ENCODE measurements at regions not wholly inside any gene's neighbourhood (a gene's known extent, or its start where the extent isn't known, plus 50 kb on each side); places are given as distances from the start of the nearest gene placed in this dataset.
"Not testable (repeated sequence)": the region's sequence is repeated elsewhere in the genome, so short reads cannot be mapped to it uniquely, and the experiment has no call there.

GRCh38 chr5:100706776-100707175 lies 171.6 kb downstream of the FAM174A start:
- H3K9me3 ChIP-seq (replicated peaks; ENCODE audit: low read length): no peaks in the 10 kb centered on the region
- H3K4me3 ChIP-seq (ENCODE audit: low read length): no peak overlapping the region
- no peaks in the 10 kb centered on the region for H3K36me3 ChIP-seq (ENCODE audit: insufficient read depth, low read length)
- no peaks in the 10 kb centered on the region for H3K4me1 ChIP-seq (ENCODE audit: control insufficient read depth, insufficient read depth, low read length)
- H3K9ac ChIP-seq (ENCODE audit: low read depth, low read length): no peak overlapping the region
- H3K27me3 ChIP-seq (ENCODE audit: control insufficient read depth, insufficient read depth, low read length): no peaks in the 10 kb centered on the region
- H3K4me2 ChIP-seq (ENCODE audit: low read length): no peak overlapping the region

GRCh38 chr5:100708645-100709171 lies 173.5 kb downstream of the FAM174A start:
- no peaks in the 10 kb centered on the region for H3K36me3 ChIP-seq (ENCODE audit: insufficient read depth, low read length)
- no peaks in the 10 kb centered on the region for H3K9me3 ChIP-seq (replicated peaks; ENCODE audit: low read length)
- no peak overlapping the region for H3K4me3 ChIP-seq (ENCODE audit: low read length)
- H3K9ac ChIP-seq (ENCODE audit: low read depth, low read length): no peak overlapping the region
- no peak overlapping the region for H3K4me2 ChIP-seq (ENCODE audit: low read length)
- H3K27me3 ChIP-seq (ENCODE audit: control insufficient read depth, insufficient read depth, low read length): no peaks in the 10 kb centered on the region
- no peaks in the 10 kb centered on the region for H3K4me1 ChIP-seq (ENCODE audit: control insufficient read depth, insufficient read depth, low read length)

DNA sequence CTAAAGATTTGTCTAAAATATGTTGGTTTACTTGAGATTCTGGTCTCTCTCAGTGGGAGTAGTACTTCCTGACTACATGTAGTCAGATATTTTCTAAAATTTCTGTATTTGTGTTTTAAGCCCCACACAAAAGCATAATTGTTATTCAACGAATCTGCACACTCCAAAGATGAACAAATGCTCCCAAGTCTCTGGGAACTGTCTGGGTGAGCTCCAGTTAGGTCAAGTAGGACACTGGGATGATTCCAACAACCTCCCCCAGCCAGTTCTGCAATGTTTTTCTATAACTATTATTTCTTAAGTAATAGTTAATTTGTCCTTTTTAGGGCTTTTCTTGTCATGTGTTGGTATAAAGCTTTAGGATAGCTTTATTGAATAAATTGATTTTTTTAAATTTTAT lies 174.6 kb downstream of the FAM174A start:
- no peaks in the 10 kb centered on the region for H3K9me3 ChIP-seq (replicated peaks; ENCODE audit: low read length)
- no peak overlapping the region for H3K9ac ChIP-seq (ENCODE audit: low read depth, low read length)
- no peaks in the 10 kb centered on the region for H3K36me3 ChIP-seq (ENCODE audit: insufficient read depth, low read length)
- no peak overlapping the region for H3K4me3 ChIP-seq (ENCODE audit: low read length)
- H3K27me3 ChIP-seq (ENCODE audit: control insufficient read depth, insufficient read depth, low read length): no peaks in the 10 kb centered on the region
- no peaks in the 10 kb centered on the region for H3K4me1 ChIP-seq (ENCODE audit: control insufficient read depth, insufficient read depth, low read length)
- H3K4me2 ChIP-seq (ENCODE audit: low read length): no peak overlapping the region

DNA sequence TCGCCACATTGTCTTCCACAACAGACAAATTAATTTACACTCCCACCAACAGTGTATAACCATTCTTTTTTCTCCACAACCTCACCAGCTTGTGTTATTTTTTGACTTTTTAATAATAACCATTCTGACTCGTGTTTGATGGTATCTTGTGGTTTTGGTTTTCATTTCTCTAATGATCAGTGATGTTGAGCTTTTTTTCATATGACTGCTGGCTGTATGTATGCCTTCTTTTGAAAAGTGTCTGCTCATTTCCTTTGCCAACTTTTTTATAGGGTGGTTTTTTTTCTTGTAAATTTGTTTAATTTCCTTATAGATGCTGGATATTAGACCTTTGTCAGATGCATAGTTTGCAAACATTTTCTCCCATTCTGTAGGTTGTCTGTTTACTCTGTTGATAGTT lies 179.6 kb downstream of the FAM174A start:
- not testable (repeated sequence) for H3K9me3 ChIP-seq (replicated peaks; ENCODE audit: low read length); H3K9ac ChIP-seq (ENCODE audit: low read depth, low read length); H3K4me3 ChIP-seq (ENCODE audit: low read length); H3K36me3 ChIP-seq (ENCODE audit: insufficient read depth, low read length); H3K27me3 ChIP-seq (ENCODE audit: control insufficient read depth, insufficient read depth, low read length); H3K4me1 ChIP-seq (ENCODE audit: control insufficient read depth, insufficient read depth, low read length); H3K4me2 ChIP-seq (ENCODE audit: low read length)

- Histone ChIP-seq H3K4me3 (ENCODE audit: low read length) (no peak overlapping the region), H3K4me1 (ENCODE audit: control insufficient read depth, insufficient read depth, low read length) (no peaks in the 10 kb centered on the region), H3K9me3 (replicated peaks; ENCODE audit: low read length) (no peaks in the 10 kb centered on the region), H3K27me3 (ENCODE audit: control insufficient read depth, insufficient read depth, low read length) (no peaks in the 10 kb centered on the region), H3K4me2 (ENCODE audit: low read length) (no peak overlapping the region), H3K9ac (ENCODE audit: low read depth, low read length) (no peak overlapping the region), H3K36me3 (ENCODE audit: insufficient read depth, low read length) (no peaks in the 10 kb centered on the region)
Measured at GRCh38 chr5:100722657-100723056, 180.4 kb downstream of the ST8SIA4 start.

DNA sequence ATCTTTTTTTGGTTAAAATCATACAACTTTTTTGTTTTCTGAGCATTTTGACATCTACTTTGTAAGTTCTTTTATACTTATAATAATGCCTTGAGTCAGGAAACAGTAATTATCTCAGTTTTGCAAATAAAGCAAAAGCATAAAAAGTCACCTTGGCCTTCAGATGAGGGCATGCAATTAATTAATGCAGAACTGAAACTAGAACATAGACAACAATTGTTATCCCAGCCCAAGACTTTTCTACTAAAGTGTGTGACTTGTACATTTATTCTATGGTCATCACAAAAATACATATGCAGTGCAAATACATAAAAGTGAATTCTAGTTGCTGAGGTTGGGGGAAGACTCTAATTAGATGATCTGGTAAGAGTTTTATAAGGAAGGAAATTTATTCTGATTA lies 179.9 kb downstream of the ST8SIA4 start:
- Histone ChIP-seq H3K4me1 (ENCODE audit: control insufficient read depth, insufficient read depth, low read length) (no peaks in the 10 kb centered on the region), H3K9me3 (replicated peaks; ENCODE audit: low read length) (no peaks in the 10 kb centered on the region), H3K4me3 (ENCODE audit: low read length) (no peak overlapping the region), H3K9ac (ENCODE audit: low read depth, low read length) (no peak overlapping the region), H3K36me3 (ENCODE audit: insufficient read depth, low read length) (no peaks in the 10 kb centered on the region), H3K4me2 (ENCODE audit: low read length) (no peak overlapping the region), H3K27me3 (ENCODE audit: control insufficient read depth, insufficient read depth, low read length) (no peaks in the 10 kb centered on the region)

- Histone ChIP-seq H3K4me2 (ENCODE audit: low read length) (no peak overlapping the region), H3K4me3 (ENCODE audit: low read length) (no peak overlapping the region), H3K9me3 (replicated peaks; ENCODE audit: low read length) (no peaks in the 10 kb centered on the region), H3K27me3 (ENCODE audit: control insufficient read depth, insufficient read depth, low read length) (no peaks in the 10 kb centered on the region), H3K36me3 (ENCODE audit: insufficient read depth, low read length) (no peaks in the 10 kb centered on the region), H3K9ac (ENCODE audit: low read depth, low read length) (no peak overlapping the region), H3K4me1 (ENCODE audit: control insufficient read depth, insufficient read depth, low read length) (no peaks in the 10 kb centered on the region)
Measured at GRCh38 chr5:100726116-100726515, 177.0 kb downstream of the ST8SIA4 start.

DNA sequence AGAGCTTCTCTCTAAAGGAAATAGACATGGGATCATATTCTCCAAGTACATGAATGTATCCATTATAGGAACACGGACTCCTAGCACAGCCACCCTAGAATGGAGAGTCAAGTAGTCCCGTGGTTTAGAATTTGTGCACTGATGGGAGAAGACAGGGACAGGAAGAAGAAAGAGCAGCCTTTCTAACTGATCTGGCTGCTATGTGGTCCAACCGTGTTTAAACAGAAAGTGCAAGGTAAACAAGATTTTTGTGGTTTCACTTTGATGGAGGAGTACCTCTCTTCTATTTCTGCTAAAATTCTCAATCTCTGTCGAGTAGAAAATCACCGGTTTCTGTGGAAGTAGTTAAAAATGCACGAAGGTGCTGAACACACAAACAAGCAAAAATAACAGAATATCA lies 171.3 kb downstream of the ST8SIA4 start:
- no peak overlapping the region for H3K9ac ChIP-seq (ENCODE audit: low read depth, low read length)
- H3K27me3 ChIP-seq (ENCODE audit: control insufficient read depth, insufficient read depth, low read length): no peaks in the 10 kb centered on the region
- H3K4me2 ChIP-seq (ENCODE audit: low read length): peak overlapping the region; percentile 6
- no peaks in the 10 kb centered on the region for H3K36me3 ChIP-seq (ENCODE audit: insufficient read depth, low read length)
- H3K4me1 ChIP-seq (ENCODE audit: control insufficient read depth, insufficient read depth, low read length): no peaks in the 10 kb centered on the region
- no peak overlapping the region for H3K4me3 ChIP-seq (ENCODE audit: low read length)
- no peaks in the 10 kb centered on the region for H3K9me3 ChIP-seq (replicated peaks; ENCODE audit: low read length)

DNA sequence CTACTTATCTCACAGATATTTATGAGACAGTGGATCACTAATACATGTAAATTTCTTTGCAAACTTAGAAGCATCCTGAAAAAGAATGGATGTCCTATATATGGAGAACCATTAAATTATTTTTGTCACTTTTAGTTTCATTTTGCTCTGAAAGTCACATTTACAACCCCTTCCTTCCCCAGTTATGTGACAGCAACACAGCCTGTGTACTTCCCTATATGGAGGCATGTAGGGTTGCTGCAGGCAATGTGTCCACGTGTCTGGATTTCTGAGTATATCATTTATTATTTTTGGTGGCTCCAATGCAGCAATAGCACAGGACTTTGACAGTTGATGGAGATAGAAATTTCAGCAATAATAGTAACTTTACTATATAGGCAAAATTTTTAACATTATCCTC lies 156.4 kb downstream of the ST8SIA4 start:
- H3K4me3 ChIP-seq (ENCODE audit: low read length): no peak overlapping the region
- no peaks in the 10 kb centered on the region for H3K4me1 ChIP-seq (ENCODE audit: control insufficient read depth, insufficient read depth, low read length)
- no peaks in the 10 kb centered on the region for H3K36me3 ChIP-seq (ENCODE audit: insufficient read depth, low read length)
- no peaks in the 10 kb centered on the region for H3K9me3 ChIP-seq (replicated peaks; ENCODE audit: low read length)
- H3K27me3 ChIP-seq (ENCODE audit: control insufficient read depth, insufficient read depth, low read length): no peaks in the 10 kb centered on the region
- H3K9ac ChIP-seq (ENCODE audit: low read depth, low read length): no peak overlapping the region
- no peak overlapping the region for H3K4me2 ChIP-seq (ENCODE audit: low read length)

GRCh38 chr5:100749771-100750284 lies 153.3 kb downstream of the ST8SIA4 start:
- Histone ChIP-seq H3K27me3 (ENCODE audit: control insufficient read depth, insufficient read depth, low read length) (no peaks in the 10 kb centered on the region), H3K4me1 (ENCODE audit: control insufficient read depth, insufficient read depth, low read length) (no peaks in the 10 kb centered on the region), H3K9me3 (replicated peaks; ENCODE audit: low read length) (no peaks in the 10 kb centered on the region), H3K4me3 (ENCODE audit: low read length) (no peak overlapping the region), H3K4me2 (ENCODE audit: low read length) (no peak overlapping the region), H3K9ac (ENCODE audit: low read depth, low read length) (no peak overlapping the region), H3K36me3 (ENCODE audit: insufficient read depth, low read length) (no peaks in the 10 kb centered on the region)

GRCh38 chr5:100755435-100755834 lies 147.6 kb downstream of the ST8SIA4 start:
- H3K4me2 ChIP-seq (ENCODE audit: low read length): no peak overlapping the region
- no peaks in the 10 kb centered on the region for H3K36me3 ChIP-seq (ENCODE audit: insufficient read depth, low read length)
- no peak overlapping the region for H3K4me3 ChIP-seq (ENCODE audit: low read length)
- no peaks in the 10 kb centered on the region for H3K27me3 ChIP-seq (ENCODE audit: control insufficient read depth, insufficient read depth, low read length)
- H3K9ac ChIP-seq (ENCODE audit: low read depth, low read length): no peak overlapping the region
- peaks cover 1% of the 10 kb centered on the region for H3K4me1 ChIP-seq (ENCODE audit: control insufficient read depth, insufficient read depth, low read length)
- no peaks in the 10 kb centered on the region for H3K9me3 ChIP-seq (replicated peaks; ENCODE audit: low read length)

All from skeletal muscle satellite cell (primary cell).